GM19025 (cell line): ENCODE measurements at regions not wholly inside any gene's neighbourhood (a gene's known extent, or its start where the extent isn't known, plus 50 kb on each side); places are given as distances from the start of the nearest gene placed in this dataset.

Source experiments
- ATAC-seq: cut with Tn5 transposase; IDR thresholded peaks from one replicate; pipeline ENCODE4 v1.9.1; 2021; ENCODE audit warnings: mild to moderate bottlenecking, low read depth, moderate library complexity; ENCODE audit not compliant: unreplicated experiment

GRCh38 chr2:226581661-226582060 lies 218.0 kb downstream of the IRS1 start:
- ATAC-seq: no peak

GRCh38 chr2:226581004-226581403 lies 218.6 kb downstream of the IRS1 start:
- no peak for ATAC-seq

GRCh38 chr2:226580403-226580802 lies 219.2 kb downstream of the IRS1 start:
- no peak for ATAC-seq

- no peak for ATAC-seq
Observed at GRCh38 chr2:226579519-226579918, 220.1 kb downstream of the IRS1 start.

GRCh38 chr2:226578879-226579278 lies 220.7 kb downstream of the IRS1 start:
- ATAC-seq: no peak

GRCh38 chr2:226578373-226578772 lies 221.2 kb downstream of the IRS1 start:
- ATAC-seq: no peak

GRCh38 chr2:226575928-226576327 lies 223.7 kb downstream of the IRS1 start:
- ATAC-seq: no peak

- no peak for ATAC-seq
Observed at GRCh38 chr2:226573158-226573557, 226.5 kb downstream of the IRS1 start.

GRCh38 chr2:226564667-226565066 lies 235.0 kb downstream of the IRS1 start:
- ATAC-seq: no peak

- ATAC-seq: no peak
Observed at GRCh38 chr2:226561962-226562361, 237.7 kb downstream of the IRS1 start.

- no peak for ATAC-seq
Observed at GRCh38 chr2:226560325-226560724, 239.3 kb downstream of the IRS1 start.

- ATAC-seq: no peak
Observed at GRCh38 chr2:226559536-226559935, 240.1 kb downstream of the IRS1 start.

GRCh38 chr2:226558418-226558817 lies 241.2 kb downstream of the IRS1 start:
- ATAC-seq: no peak

GRCh38 chr2:226556050-226556449 lies 243.6 kb downstream of the IRS1 start:
- no peak for ATAC-seq

GRCh38 chr2:226554701-226555100 lies 244.9 kb downstream of the IRS1 start:
- no peak for ATAC-seq

GRCh38 chr2:226553333-226553732 lies 246.3 kb downstream of the IRS1 start:
- no peak for ATAC-seq

GRCh38 chr2:226552571-226553285 lies 246.9 kb downstream of the IRS1 start:
- ATAC-seq: no peak

- no peak for ATAC-seq
Observed at GRCh38 chr2:226551522-226552250, 247.9 kb downstream of the IRS1 start.

- ATAC-seq: no peak
Observed at GRCh38 chr2:226550801-226551200, 248.8 kb downstream of the IRS1 start.

GRCh38 chr2:226548732-226549131 lies 250.9 kb downstream of the IRS1 start:
- no peak for ATAC-seq

- ATAC-seq: no peak
Observed at GRCh38 chr2:226544596-226545210, 254.9 kb downstream of the IRS1 start.
